GM23338 (cell line): ENCODE measurements at regions not wholly inside any gene's neighbourhood (a gene's known extent, or its start where the extent isn't known, plus 50 kb on each side); places are given as distances from the start of the nearest gene placed in this dataset.

ENCODE experiments used
- ATAC-seq: fragments of 200-7000 bp; cut with Tn5 transposase; 3 replicates; pipeline ENCODE4 v1.9.1; 2020
- DNase-seq: peaks from one replicate; pipeline ENCODE4 v3.0.0-alpha.2; 2015; ENCODE audit warnings: low spot score
- H2AFZ ChIP-seq: fragments of 200-600 bp; sonication (generic); 2 replicates; pipeline ENCODE4 v1.8.0; 2016; ENCODE audit warnings: antibody characterized with exemption, mild to moderate bottlenecking, moderate library complexity
- H3F3A ChIP-seq: fragments of 200-600 bp; sonication (generic); replicated peaks from 2 replicates; pipeline ENCODE4 v1.8.0; 2017; ENCODE audit warnings: antibody characterized with exemption, mixed run types, low read depth
- H3K27ac ChIP-seq: fragments of 200-600 bp; sonication (generic); 2 replicates; pipeline ENCODE4 v1.6.1; 2016; ENCODE audit warnings: low read depth
- H3K27me3 ChIP-seq: fragments of 200-600 bp; sonication (generic); 2 replicates; pipeline ENCODE4 v1.8.0; 2016; ENCODE audit warnings: mild to moderate bottlenecking, mixed run types, moderate library complexity; ENCODE audit not compliant: insufficient read depth
- H3K36me3 ChIP-seq: fragments of 200-600 bp; sonication (generic); 2 replicates; pipeline ENCODE4 v1.8.0; 2016; ENCODE audit warnings: mild to moderate bottlenecking; ENCODE audit not compliant: insufficient read depth
- H3K4me1 ChIP-seq: fragments of 200-600 bp; sonication (generic); 2 replicates; pipeline ENCODE4 v1.8.0; 2016; ENCODE audit warnings: mild to moderate bottlenecking, moderate library complexity; ENCODE audit not compliant: insufficient read depth
- H3K4me2 ChIP-seq: fragments of 200-600 bp; sonication (generic); 2 replicates; pipeline ENCODE4 v1.7.1; 2017; ENCODE audit warnings: mixed run types
- H3K4me3 ChIP-seq: fragments of 200-600 bp; sonication (generic); 2 replicates; pipeline ENCODE4 v1.6.1; 2016; ENCODE audit warnings: mixed run types
- H3K79me2 ChIP-seq: fragments of 200-600 bp; sonication (generic); replicated peaks from 2 replicates; pipeline ENCODE4 v1.8.0; 2017; ENCODE audit warnings: mild to moderate bottlenecking; ENCODE audit not compliant: insufficient read depth
- H3K9me2 ChIP-seq: fragments of 200-600 bp; sonication (generic); 2 replicates; pipeline ENCODE4 v1.8.0; 2017; ENCODE audit not compliant: insufficient read depth
- H4K20me1 ChIP-seq: fragments of 200-600 bp; sonication (generic); replicated peaks from 2 replicates; pipeline ENCODE4 v1.8.0; 2017; ENCODE audit warnings: mild to moderate bottlenecking; ENCODE audit not compliant: insufficient read depth
- H3K27ac Mint-ChIP-seq: 2 replicates; pipeline ENCODE4 v1.8.0; 2020; ENCODE audit warnings: inconsistent platforms, mild to moderate bottlenecking, moderate library complexity, mixed read lengths
- H3K27me3 Mint-ChIP-seq: 3 replicates; pipeline ENCODE4 v1.8.0; 2022; ENCODE audit warnings: low read depth, mild to moderate bottlenecking, moderate library complexity, mixed read lengths, inconsistent platforms; ENCODE audit not compliant: insufficient read depth, poor library complexity
- H3K36me3 Mint-ChIP-seq: 3 replicates; pipeline ENCODE4 v1.8.0; 2021; ENCODE audit warnings: low read depth, mild to moderate bottlenecking, inconsistent platforms, moderate library complexity, mixed read lengths
- H3K4me1 Mint-ChIP-seq: 3 replicates; pipeline ENCODE4 v1.8.0; 2020; ENCODE audit warnings: mild to moderate bottlenecking, inconsistent platforms, mixed read lengths
- H3K4me3 Mint-ChIP-seq: 3 replicates; pipeline ENCODE4 v1.8.0; 2021; ENCODE audit warnings: moderate library complexity, mild to moderate bottlenecking, inconsistent platforms, mixed read lengths
- H3K9me3 Mint-ChIP-seq: 3 replicates; pipeline ENCODE4 v1.8.0; 2020; ENCODE audit warnings: moderate library complexity, mild to moderate bottlenecking, inconsistent platforms, mixed read lengths
- CREB1 ChIP-seq: fragments of 250-450 bp; sonication (Bioruptor Pico); IDR thresholded peaks from 2 replicates; pipeline ENCODE4 v1.5.0; 2020; ENCODE audit warnings: low read depth, mild to moderate bottlenecking, moderate library complexity
- ETS1 ChIP-seq: IDR thresholded peaks from 2 replicates; pipeline ENCODE4 v1.6.1; 2016; ENCODE audit warnings: antibody characterized with exemption
- EZH2 ChIP-seq: fragments of 200-600 bp; sonication (generic); IDR thresholded peaks from one replicate; pipeline ENCODE4 v1.8.0; 2017; ENCODE audit warnings: antibody characterized with exemption, mild to moderate bottlenecking, low read depth; ENCODE audit not compliant: unreplicated experiment
- EZH2phosphoT487 ChIP-seq: fragments of 200-600 bp; sonication (generic); IDR thresholded peaks from one replicate; pipeline ENCODE4 v1.8.1; 2018; ENCODE audit warnings: antibody characterized with exemption; ENCODE audit not compliant: unreplicated experiment
- JUNB ChIP-seq: IDR thresholded peaks from one replicate; pipeline ENCODE4 v1.6.1; 2016; ENCODE audit warnings: antibody characterized with exemption; ENCODE audit not compliant: unreplicated experiment
- NANOG ChIP-seq: IDR thresholded peaks from 2 replicates; pipeline ENCODE4 v1.6.1; 2016; ENCODE audit warnings: antibody characterized with exemption, borderline replicate concordance
- POLR2AphosphoS5 ChIP-seq: IDR thresholded peaks from 2 replicates; pipeline ENCODE4 v1.6.1; 2016; ENCODE audit warnings: antibody characterized with exemption, low read depth
- STAT1 ChIP-seq: IDR thresholded peaks from one replicate; pipeline ENCODE4 v1.6.1; 2016; ENCODE audit warnings: antibody characterized with exemption; ENCODE audit not compliant: unreplicated experiment
- ZNF114 ChIP-seq: fragments of 250-450 bp; sonication (Bioruptor Pico); IDR thresholded peaks from 2 replicates; pipeline ENCODE4 v1.5.0; 2020; ENCODE audit warnings: mild to moderate bottlenecking, moderate library complexity
- ZNF331 ChIP-seq: fragments of 250-450 bp; sonication (Bioruptor Pico); IDR thresholded peaks from 2 replicates; pipeline ENCODE4 v1.5.0; 2020; ENCODE audit warnings: low read depth, mild to moderate bottlenecking, moderate library complexity
- ZNF462 ChIP-seq: fragments of 250-450 bp; sonication (Bioruptor Pico); IDR thresholded peaks from 2 replicates; pipeline ENCODE4 v1.5.0; 2020; ENCODE audit warnings: mild to moderate bottlenecking, moderate library complexity
- TF ChIP-seq, protein P1 (sequence below), 2 experiments: fragments of 200-600 bp in 1 of 2; sonication (generic) in 1 of 2; conservative IDR thresholded peaks; 2 replicates each; pipeline versions ENCODE4 v1.5.1 to v1.6.1; 2016 to 2017; ENCODE audit warnings: antibody characterized with exemption in 2 of 2, low read depth in 2 of 2, mild to moderate bottlenecking in 2 of 2, moderate library complexity in 1 of 2

DNA sequence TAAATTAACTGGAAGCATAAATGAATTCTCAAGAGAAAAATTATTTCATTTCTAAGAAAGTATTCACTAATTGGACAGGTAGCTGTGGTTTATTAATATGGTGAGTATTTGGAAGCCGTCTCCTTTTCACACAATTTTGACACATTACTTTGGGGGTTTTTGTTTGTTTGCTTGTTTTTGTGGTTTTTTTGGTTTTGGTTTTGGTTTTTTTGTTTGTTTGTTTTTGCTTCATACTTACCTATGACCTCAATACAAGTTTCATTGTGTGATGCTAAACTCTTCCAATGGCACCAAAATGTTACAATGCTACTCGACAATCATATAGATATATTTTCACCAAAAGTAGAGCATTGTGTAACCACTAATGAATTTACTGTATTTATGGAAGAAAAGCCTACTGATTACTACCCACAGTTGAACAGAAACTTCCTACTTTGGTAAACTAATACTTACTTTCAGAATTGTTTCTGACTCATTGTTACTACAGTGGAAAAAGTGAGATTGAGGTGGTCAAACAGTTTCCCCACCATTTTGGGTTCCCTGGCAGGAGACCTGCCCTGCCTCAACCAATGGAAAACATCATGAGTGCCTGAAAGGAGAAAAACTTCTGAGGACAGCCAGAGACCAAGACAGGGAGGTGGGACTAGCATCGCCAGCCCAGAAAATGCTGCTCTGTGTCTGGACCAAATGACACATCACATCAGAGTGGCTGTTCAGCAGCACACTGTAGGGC, 443.1 kb downstream of the HNRNPD start:
- Histone ChIP-seq H3K27ac (no peak overlapping the region), H2AFZ (no peak overlapping the region), H3K4me3 (no peak overlapping the region), H3F3A (no peaks in the 10 kb centered on the region), H3K4me1 (no peaks in the 10 kb centered on the region), H3K4me2 (no peak overlapping the region), H3K36me3 (no peaks in the 10 kb centered on the region), H3K79me2 (no peaks in the 10 kb centered on the region), H3K9me2 (no peaks in the 10 kb centered on the region), H3K27me3 (no peaks in the 10 kb centered on the region), H4K20me1 (no peaks in the 10 kb centered on the region)
- no peaks in the 10 kb centered on the region for H3K36me3 Mint-ChIP-seq
- H3K4me1 Mint-ChIP-seq: no peaks in the 10 kb centered on the region
- H3K4me3 Mint-ChIP-seq: no peak overlapping the region
- no peak for DNase-seq
- TF ChIP-seq POLR2AphosphoS5: no peak
- TF ChIP-seq ZNF114 (CRISPR knock-in tag): no peak
- ATAC-seq: no peak
- no peaks in the 10 kb centered on the region; the same call in 1 of the 3 replicates for H3K9me3 Mint-ChIP-seq
- no peak overlapping the region for H3K27ac Mint-ChIP-seq
- no peaks in the 10 kb centered on the region for H3K27me3 Mint-ChIP-seq

GRCh38 chr4:81923140-81923539, 450.7 kb downstream of the HNRNPD start:
- ATAC-seq (no peak), DNase-seq (no peak)
- no peak overlapping the region for H3K4me3 Mint-ChIP-seq
- Histone ChIP-seq H3K27ac (no peak overlapping the region), H3K9me2 (no peaks in the 10 kb centered on the region), H3K79me2 (no peaks in the 10 kb centered on the region), H3K4me1 (no peaks in the 10 kb centered on the region), H3K36me3 (no peaks in the 10 kb centered on the region), H3K4me3 (no peak overlapping the region), H4K20me1 (no peaks in the 10 kb centered on the region), H2AFZ (no peak overlapping the region), H3K4me2 (no peak overlapping the region), H3F3A (no peaks in the 10 kb centered on the region), H3K27me3 (no peaks in the 10 kb centered on the region)
- H3K36me3 Mint-ChIP-seq: no peaks in the 10 kb centered on the region
- no peaks in the 10 kb centered on the region for H3K4me1 Mint-ChIP-seq
- no peak overlapping the region for H3K27ac Mint-ChIP-seq
- H3K27me3 Mint-ChIP-seq: peaks cover 6% of the 10 kb centered on the region
- no peaks in the 10 kb centered on the region for H3K9me3 Mint-ChIP-seq
- no peak for TF ChIP-seq EZH2
- TF ChIP-seq STAT1: no peak
- TF ChIP-seq ETS1: no peak
- TF ChIP-seq, protein P1, sequence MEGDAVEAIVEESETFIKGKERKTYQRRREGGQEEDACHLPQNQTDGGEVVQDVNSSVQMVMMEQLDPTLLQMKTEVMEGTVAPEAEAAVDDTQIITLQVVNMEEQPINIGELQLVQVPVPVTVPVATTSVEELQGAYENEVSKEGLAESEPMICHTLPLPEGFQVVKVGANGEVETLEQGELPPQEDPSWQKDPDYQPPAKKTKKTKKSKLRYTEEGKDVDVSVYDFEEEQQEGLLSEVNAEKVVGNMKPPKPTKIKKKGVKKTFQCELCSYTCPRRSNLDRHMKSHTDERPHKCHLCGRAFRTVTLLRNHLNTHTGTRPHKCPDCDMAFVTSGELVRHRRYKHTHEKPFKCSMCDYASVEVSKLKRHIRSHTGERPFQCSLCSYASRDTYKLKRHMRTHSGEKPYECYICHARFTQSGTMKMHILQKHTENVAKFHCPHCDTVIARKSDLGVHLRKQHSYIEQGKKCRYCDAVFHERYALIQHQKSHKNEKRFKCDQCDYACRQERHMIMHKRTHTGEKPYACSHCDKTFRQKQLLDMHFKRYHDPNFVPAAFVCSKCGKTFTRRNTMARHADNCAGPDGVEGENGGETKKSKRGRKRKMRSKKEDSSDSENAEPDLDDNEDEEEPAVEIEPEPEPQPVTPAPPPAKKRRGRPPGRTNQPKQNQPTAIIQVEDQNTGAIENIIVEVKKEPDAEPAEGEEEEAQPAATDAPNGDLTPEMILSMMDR (conservative IDR thresholded peaks at IDR 0.05; ENCODE audit: low read depth in 2 of 2): no peak
- no peak for TF ChIP-seq CREB1 (CRISPR knock-in tag)
- no peak for TF ChIP-seq JUNB
- no peak for TF ChIP-seq ZNF462 (CRISPR knock-in tag)
- no peak for TF ChIP-seq ZNF114 (CRISPR knock-in tag)
- TF ChIP-seq ZNF331 (CRISPR knock-in tag): no peak
- no peak for TF ChIP-seq POLR2AphosphoS5
- TF ChIP-seq NANOG: no peak
- TF ChIP-seq EZH2phosphoT487: no peak
